Stimulated activated CD4-positive, alpha-beta T cell treated with anti-CD3 and anti-CD28 coated beads, TNF-alpha, amount 100 ng/mL, for 4 hours (primary cell): ENCODE measurements at regions not wholly inside any gene's neighbourhood (a gene's known extent, or its start where the extent isn't known, plus 50 kb on each side); places are given as distances from the start of the nearest gene placed in this dataset.
"Not testable (repeated sequence)": the region's sequence is repeated elsewhere in the genome, so short reads cannot be mapped to it uniquely, and the experiment has no call there.

Source experiments
- DNase-seq, 3 experiments: peaks; one replicate each; pipeline ENCODE4 v3.0.0-alpha.2; 2020; ENCODE audit warnings: low read depth in 3 of 3

GRCh38 chr12:46084666-46085631 lies 94.6 kb upstream of the SCAF11 start:
- DNase-seq = no peak

- DNase-seq = no peak
These were observed 92.3 kb upstream of the SCAF11 start for GRCh38 chr12:46082490-46083200.

GRCh38 chr12:46073321-46073720 lies 82.9 kb upstream of the SCAF11 start:
- DNase-seq = no peak

GRCh38 chr12:46071769-46072624 lies 81.6 kb upstream of the SCAF11 start:
- DNase-seq = peak; percentile 23 to 36 (median 28)

- no peak for DNase-seq
These were observed 81.0 kb upstream of the SCAF11 start for GRCh38 chr12:46071335-46071734.

GRCh38 chr12:46067094-46067493 lies 76.7 kb upstream of the SCAF11 start:
- no peak for DNase-seq

GRCh38 chr12:46065412-46066166 lies 75.2 kb upstream of the SCAF11 start:
- DNase-seq = no peak

- DNase-seq = no peak
These were observed 74.2 kb upstream of the SCAF11 start for GRCh38 chr12:46064548-46064947.

- DNase-seq = not testable (repeated sequence)
These were observed 68.3 kb upstream of the SCAF11 start for GRCh38 chr12:46058697-46059096.

- no peak for DNase-seq
These were observed 60.4 kb upstream of the SCAF11 start for GRCh38 chr12:46050805-46051204.

GRCh38 chr12:46049665-46050064 lies 59.3 kb upstream of the SCAF11 start:
- no peak for DNase-seq

- DNase-seq = no peak
These were observed 56.1 kb upstream of the SCAF11 start for GRCh38 chr12:46046436-46046835.

- DNase-seq = no peak
These were observed 53.7 kb upstream of the SCAF11 start for GRCh38 chr12:46043972-46044520.
